Adrenal gland (tissue), 9 donors: ENCODE measurements at regions not wholly inside any gene's neighbourhood (a gene's known extent, or its start where the extent isn't known, plus 50 kb on each side); places are given as distances from the start of the nearest gene placed in this dataset.

Source experiments
- DNase-seq, 7 donors: peaks; one replicate each; pipeline ENCODE4 v3.0.0-alpha.2; 2019 to 2020
- H3K27ac ChIP-seq, 5 donors: fragments of 200-600 bp; sonication (generic) in 4 of 5; 1 replicate in 3 of 5; 2 replicates in 2 of 5; pipeline versions ENCODE4 v1.5.1 to v1.8.0; 2016 to 2020; ENCODE audit warnings: mild to moderate bottlenecking in 1 of 5
- H3K27me3 ChIP-seq: fragments of 200-600 bp; 2 replicates; pipeline ENCODE4 v1.8.0; 2021
- H3K36me3 ChIP-seq, 2 donors: fragments of 200-600 bp; replicated peaks in 1 of 2; 1 replicate in 1 of 2; 2 replicates in 1 of 2; pipeline versions ENCODE4 v1.5.1 to v1.8.0; 2018 to 2022
- H3K4me1 ChIP-seq, 2 donors: fragments of 200-600 bp; replicated peaks in 1 of 2; 1 replicate in 1 of 2; 2 replicates in 1 of 2; pipeline versions ENCODE4 v1.5.1 to v1.8.0; 2018 to 2021
- H3K4me3 ChIP-seq, 4 donors: fragments of 200-600 bp; sonication (generic) in 3 of 4; one replicate each; pipeline ENCODE4 v1.5.1; 2016 to 2018
- H3K9me3 ChIP-seq, 3 donors: fragments of 200-600 bp; sonication (generic) in 1 of 3; replicated peaks in 1 of 3; 1 replicate in 2 of 3; 2 replicates in 1 of 3; pipeline versions ENCODE4 v1.5.1 to v1.8.0; 2016 to 2021
- CTCF ChIP-seq, 6 experiments: fragments of 450-650 bp in 4 of 6; fragments of 200-600 bp in 2 of 6; sonication (generic) in 1 of 6; IDR thresholded peaks; 1 replicate in 5 of 6; 2 replicates in 1 of 6; pipeline versions ENCODE4 v1.5.1 to v1.8.0; 2016 to 2021; ENCODE audit warnings: antibody characterized with exemption in 6 of 6, mild to moderate bottlenecking in 2 of 6, moderate library complexity in 1 of 6
- POLR2A ChIP-seq, 2 donors: fragments of 450-650 bp; IDR thresholded peaks; one replicate each; pipeline ENCODE4 v1.6.1; 2017; ENCODE audit warnings: antibody characterized with exemption in 2 of 2, mild to moderate bottlenecking in 2 of 2, moderate library complexity in 1 of 2
- WGBS, 4 donors: extraction: QIAGEN DNeasy Blood & Tissue Kit in 2 of 4; methylation state at CpG; one replicate each; pipeline versions ENCODE4 v1.1.5 to v1.1.7; 2013 to 2017; 5-methylcytosine and 5-hydroxymethylcytosine counted together
- intact Hi-C, 2 donors: fragments of 100-400 bp; cut with DNase I; formaldehyde crosslinking; loops; one replicate each; pipeline versions ENCODE4 v1.14.1 to v1.15.0; 2022 to 2023
- donor health status: healthy with polysubstance abuse.
- donor health status: Bipolar disorder and iron deficiency.
- donor health status: DM: yes; HTN: yes; CAD: no.
- donor health status: DM: no; HTN: no; CAD: no.
- donor health status: DM: no; HTN: no; CAD: no.

GRCh38 chr14:38074754-38075153, 132.9 kb upstream of the SSTR1 start:
- H3K36me3 ChIP-seq: no peaks in the 10 kb centered on the region
- no peaks in the 10 kb centered on the region for H3K27me3 ChIP-seq
- no peak overlapping the region for H3K27ac ChIP-seq
- H3K4me3 ChIP-seq: no peak overlapping the region
- H3K4me1 ChIP-seq: no peaks in the 10 kb centered on the region
- TF ChIP-seq CTCF (IDR thresholded peaks at IDR 0.05): no peak
- TF ChIP-seq POLR2A (IDR thresholded peaks at IDR 0.05): no peak
- 70 to 81% (median 77%) methylated on average over 2 of the region's 2 CpGs for WGBS, 4 donors
- intact Hi-C loops: no loop called here
- no peaks in the 10 kb centered on the region for H3K9me3 ChIP-seq
- no peak for DNase-seq

GRCh38 chr14:38078393-38078792, 129.3 kb upstream of the SSTR1 start:
- Histone ChIP-seq H3K27me3 (no peaks in the 10 kb centered on the region), H3K27ac (no peak overlapping the region), H3K9me3 (no peaks in the 10 kb centered on the region), H3K36me3 (no peaks in the 10 kb centered on the region), H3K4me1 (no peaks in the 10 kb centered on the region), H3K4me3 (no peak overlapping the region)
- DNase-seq: peak in 3 of 7 donors; percentile 11 to 54 (median 29)
- TF ChIP-seq CTCF (IDR thresholded peaks at IDR 0.05) (no peak), POLR2A (IDR thresholded peaks at IDR 0.05) (no peak)
- WGBS, 4 donors: 55 to 76% (median 60%) methylated on average over 3 of the region's 3 CpGs
- intact Hi-C loops: no loop called here

GRCh38 chr14:38079268-38079667, 128.4 kb upstream of the SSTR1 start:
- H3K4me1 ChIP-seq: no peaks in the 10 kb centered on the region
- no peaks in the 10 kb centered on the region for H3K9me3 ChIP-seq
- DNase-seq: no peak
- 51 to 68% (median 60%) methylated on average over 1 of the region's 1 CpG for WGBS, 4 donors
- no peak for TF ChIP-seq POLR2A (IDR thresholded peaks at IDR 0.05)
- no peak for TF ChIP-seq CTCF (IDR thresholded peaks at IDR 0.05)
- intact Hi-C loops: no loop called here
- no peak overlapping the region for H3K27ac ChIP-seq
- no peaks in the 10 kb centered on the region for H3K27me3 ChIP-seq
- no peak overlapping the region for H3K4me3 ChIP-seq
- H3K36me3 ChIP-seq: no peaks in the 10 kb centered on the region

- H3K36me3 ChIP-seq: no peaks in the 10 kb centered on the region
- H3K27me3 ChIP-seq: no peaks in the 10 kb centered on the region
- DNase-seq: no peak
- no peak overlapping the region for H3K4me3 ChIP-seq
- no peak for TF ChIP-seq CTCF (IDR thresholded peaks at IDR 0.05)
- TF ChIP-seq POLR2A (IDR thresholded peaks at IDR 0.05): no peak
- WGBS, 4 donors: 15 to 41% (median 29%) methylated on average over 1 of the region's 1 CpG
- H3K4me1 ChIP-seq: no peaks in the 10 kb centered on the region
- intact Hi-C loops: no loop called here
- H3K9me3 ChIP-seq: no peaks in the 10 kb centered on the region
- no peak overlapping the region for H3K27ac ChIP-seq
Measured at GRCh38 chr14:38079886-38080285, 127.8 kb upstream of the SSTR1 start.
